ENCODE measurements at regions not wholly inside any gene's neighbourhood (a gene's known extent, or its start where the extent isn't known, plus 50 kb on each side); places are given as distances from the start of the nearest gene placed in this dataset.

- intact Hi-C loops (cut with micrococcal nuclease; ENCODE audit: unreplicated experiment): loop anchor here (1.0 to 5.0 kb wide), 4 partner anchors 104 to 166 kb away; no protein-coding TSS in a partner anchor
These were observed 209.2 kb downstream of the SNX10 start for GRCh38 chr7:26500749-26501352.

GRCh38 chr7:26504411-26505120 lies 212.9 kb downstream of the SNX10 start:
- Histone ChIP-seq H3K79me2 (ENCODE audit: low read depth) (no peaks in the 10 kb centered on the region), H2AFZ (no peak overlapping the region), H3K4me3 (no peak overlapping the region), H3F3A (ENCODE audit: insufficient read depth, low read depth) (no peaks in the 10 kb centered on the region), H3K4me2 (no peak overlapping the region), H3K36me3 (ENCODE audit: low read depth) (no peaks in the 10 kb centered on the region), H3K9me3 (ENCODE audit: insufficient read depth, low read depth) (peaks cover 5% of the 10 kb centered on the region; the same call in 1 of the 2 replicates), H4K20me1 (ENCODE audit: insufficient read depth) (no peaks in the 10 kb centered on the region), H3K27me3 (ENCODE audit: insufficient read depth, low read depth) (no peaks in the 10 kb centered on the region), H3K9me2 (ENCODE audit: insufficient read depth) (no peaks in the 10 kb centered on the region), H3K4me1 (replicated peaks; ENCODE audit: insufficient read depth) (no peaks in the 10 kb centered on the region), H3K27ac (no peak overlapping the region)
- DNase-seq: no peak
- ChIA-PET POLR2A (ENCODE audit: unreplicated experiment) (no interaction called here), CTCF (no interaction called here)
- intact Hi-C loops (cut with micrococcal nuclease; ENCODE audit: unreplicated experiment): loop anchor here (5.0 kb wide), 1 partner anchor 107 kb away; no protein-coding TSS in a partner anchor
- no TSS peak for BruUV-seq (replicated peaks)
- TF ChIP-seq EZH2 (IDR thresholded peaks at IDR 0.05; ENCODE audit: low read depth): no peak
- TF ChIP-seq CTCF (conservative IDR thresholded peaks at IDR 0.05): no peak

More at GRCh38 chr7:26500749-26501352, 209.2 kb downstream of the SNX10 start:
- H3K4me2 ChIP-seq: no peak overlapping the region
- no peak overlapping the region for H2AFZ ChIP-seq
- no peaks in the 10 kb centered on the region for H3K79me2 ChIP-seq (ENCODE audit: low read depth)
- H3K4me3 ChIP-seq: no peak overlapping the region
- H4K20me1 ChIP-seq (ENCODE audit: insufficient read depth): no peaks in the 10 kb centered on the region
- H3K4me1 ChIP-seq (replicated peaks; ENCODE audit: insufficient read depth): no peaks in the 10 kb centered on the region
- H3K9me3 ChIP-seq (ENCODE audit: insufficient read depth, low read depth): peaks cover 5% of the 10 kb centered on the region; the same call in 1 of the 2 replicates
- H3K27me3 ChIP-seq (ENCODE audit: insufficient read depth, low read depth): no peaks in the 10 kb centered on the region
- H3K36me3 ChIP-seq (ENCODE audit: low read depth): no peaks in the 10 kb centered on the region
- peak; percentile 73 for TF ChIP-seq CTCF (conservative IDR thresholded peaks at IDR 0.05)
- no peak for TF ChIP-seq EZH2 (IDR thresholded peaks at IDR 0.05; ENCODE audit: low read depth)
- no peak overlapping the region for H3K27ac ChIP-seq
- CTCF ChIA-PET: interaction anchor here (0.6 to 1.2 kb wide), 3 partner anchors 106 to 405 kb away, joined by 4 to 6 read pairs (median 4); no protein-coding TSS in a partner anchor
- POLR2A ChIA-PET (ENCODE audit: unreplicated experiment): no interaction called here
- H3F3A ChIP-seq (ENCODE audit: insufficient read depth, low read depth): no peaks in the 10 kb centered on the region
- H3K9me2 ChIP-seq (ENCODE audit: insufficient read depth): no peaks in the 10 kb centered on the region
- peak in 1 of 2 experiments; percentile 48 for DNase-seq
- no TSS peak for BruUV-seq (replicated peaks)

- Histone ChIP-seq H2AFZ (no peak overlapping the region), H3K9me2 (ENCODE audit: insufficient read depth) (no peaks in the 10 kb centered on the region), H3K4me2 (no peak overlapping the region), H3K79me2 (ENCODE audit: low read depth) (no peaks in the 10 kb centered on the region), H3K27me3 (ENCODE audit: insufficient read depth, low read depth) (no peaks in the 10 kb centered on the region), H3F3A (ENCODE audit: insufficient read depth, low read depth) (no peaks in the 10 kb centered on the region), H3K4me1 (replicated peaks; ENCODE audit: insufficient read depth) (no peaks in the 10 kb centered on the region), H3K9me3 (ENCODE audit: insufficient read depth, low read depth) (peaks cover 11% of the 10 kb centered on the region), H3K27ac (no peak overlapping the region), H3K36me3 (ENCODE audit: low read depth) (no peaks in the 10 kb centered on the region), H4K20me1 (ENCODE audit: insufficient read depth) (no peaks in the 10 kb centered on the region), H3K4me3 (no peak overlapping the region)
- POLR2A ChIA-PET (ENCODE audit: unreplicated experiment): no interaction called here
- no TSS peak for BruUV-seq (replicated peaks)
- CTCF ChIA-PET: no interaction called here
- DNase-seq: no peak
- TF ChIP-seq CTCF (conservative IDR thresholded peaks at IDR 0.05) (no peak), EZH2 (IDR thresholded peaks at IDR 0.05; ENCODE audit: low read depth) (no peak)
- intact Hi-C loops (cut with micrococcal nuclease; ENCODE audit: unreplicated experiment): no loop called here
These were observed 214.5 kb downstream of the SNX10 start for GRCh38 chr7:26506196-26506595.
